ENCODE measurements at regions not wholly inside any gene's neighbourhood (a gene's known extent, or its start where the extent isn't known, plus 50 kb on each side); places are given as distances from the start of the nearest gene placed in this dataset.
"Not testable (repeated sequence)": the region's sequence is repeated elsewhere in the genome, so short reads cannot be mapped to it uniquely, and the experiment has no call there.

- peak; percentile 42 to 53 for DNase-seq
Observed at GRCh38 chr14:56422703-56423213, 156.8 kb upstream of the TMEM260 start.

- DNase-seq: no peak
Observed at GRCh38 chr14:56423544-56423943, 156.1 kb upstream of the TMEM260 start.

- no peak for DNase-seq
Observed at GRCh38 chr14:56431013-56431412, 148.6 kb upstream of the TMEM260 start.

- DNase-seq: no peak
Observed at GRCh38 chr14:56449670-56450213, 129.9 kb upstream of the TMEM260 start.

GRCh38 chr14:56452940-56453339 lies 126.7 kb upstream of the TMEM260 start:
- no peak for DNase-seq

- DNase-seq: not testable (repeated sequence)
Observed at GRCh38 chr14:56454680-56455079, 124.9 kb upstream of the TMEM260 start.

GRCh38 chr14:56460469-56460868 lies 119.1 kb upstream of the TMEM260 start:
- no peak for DNase-seq

- no peak for DNase-seq
Observed at GRCh38 chr14:56461276-56462275, 118.0 kb upstream of the TMEM260 start.

- no peak for DNase-seq
Observed at GRCh38 chr14:56463271-56463890, 116.2 kb upstream of the TMEM260 start.

GRCh38 chr14:56471056-56471455 lies 108.5 kb upstream of the TMEM260 start:
- no peak for DNase-seq

- DNase-seq: peak; percentile 22 to 88
Observed at GRCh38 chr14:56474419-56475022, 105.1 kb upstream of the TMEM260 start.

- no peak for DNase-seq
Observed at GRCh38 chr14:56482310-56482911, 97.2 kb upstream of the TMEM260 start.

GRCh38 chr14:56487090-56487667 lies 92.4 kb upstream of the TMEM260 start:
- DNase-seq: peak in 1 of 2 donors; percentile 18

GRCh38 chr14:56487761-56488160 lies 91.8 kb upstream of the TMEM260 start:
- DNase-seq: no peak

- DNase-seq: no peak
Observed at GRCh38 chr14:56488306-56488705, 91.3 kb upstream of the TMEM260 start.

- DNase-seq: peak; percentile 17 to 71
Observed at GRCh38 chr14:56490379-56490778, 89.2 kb upstream of the TMEM260 start.

- DNase-seq: peak; percentile 19 to 59
Observed at GRCh38 chr14:56491299-56492285, 88.0 kb upstream of the TMEM260 start.

- DNase-seq: no peak
Observed at GRCh38 chr14:56494167-56494566, 85.4 kb upstream of the TMEM260 start.

- DNase-seq: no peak
Observed at GRCh38 chr14:56498112-56498511, 81.5 kb upstream of the TMEM260 start.

- no peak for DNase-seq
Observed at GRCh38 chr14:56501909-56502530, 77.6 kb upstream of the TMEM260 start.

Data from inflammatory macrophage treated with lipopolysaccharide for 1 hour (primary cell).